IMR-90 (cell line): ENCODE measurements at regions not wholly inside any gene's neighbourhood (a gene's known extent, or its start where the extent isn't known, plus 50 kb on each side); places are given as distances from the start of the nearest gene placed in this dataset.

ENCODE experiments used
- ATAC-seq: fragments of 200-7000 bp; cut with Tn5 transposase; 2 replicates; pipeline ENCODE4 v1.9.1; 2020; ENCODE audit warnings: low read depth, mild to moderate bottlenecking, moderate library complexity
- BruUV-seq: library from RNA; stranded (reverse); fragments of 400-500 nt; replicated peaks from 2 replicates; lab custom pipeline; 2021; lab: Mats Ljungman, UMichigan
- CTCF ChIA-PET: fragments of 300-600 bp; formaldehyde crosslinking; extraction: SDS; loops from one replicate; lab custom pipeline; 2021; ENCODE audit warnings: antibody characterized with exemption; lab: Yijun Ruan, JAX
- POLR2A ChIA-PET: fragments of 300-600 bp; sonication (Branson Sonifier 250); formaldehyde crosslinking; loops from one replicate; lab custom pipeline; 2022; ENCODE audit warnings: antibody characterized with exemption; ENCODE audit not compliant: unreplicated experiment; lab: Charles Lee
- DNase-seq: peaks from one replicate; pipeline ENCODE4 v3.0.0; 2013
- H2AFZ ChIP-seq: replicated peaks from 2 replicates; pipeline ENCODE3; 2013; ENCODE audit warnings: low read length, mild to moderate bottlenecking; ENCODE audit not compliant: poor library complexity
- H2AK5ac ChIP-seq: 2 replicates; pipeline ENCODE4 v1.6.1; 2013; ENCODE audit warnings: low read depth, low read length, inconsistent platforms
- H2AK9ac ChIP-seq: replicated peaks from 2 replicates; pipeline ENCODE3; 2013; ENCODE audit warnings: mild to moderate bottlenecking, low read depth, low read length, moderate library complexity; ENCODE audit not compliant: poor library complexity
- H2BK120ac ChIP-seq: 2 replicates; pipeline ENCODE4 v1.6.1; 2013; ENCODE audit warnings: low read depth, low read length, inconsistent platforms
- H2BK15ac ChIP-seq: 3 replicates; pipeline ENCODE4 v1.6.1; 2013; ENCODE audit warnings: low read depth, low read length, inconsistent platforms
- H2BK20ac ChIP-seq: 2 replicates; pipeline ENCODE4 v1.6.1; 2013; ENCODE audit warnings: low read depth, mild to moderate bottlenecking, inconsistent platforms, low read length, moderate library complexity
- H2BK5ac ChIP-seq: 2 replicates; pipeline ENCODE4 v1.6.1; 2013; ENCODE audit warnings: mild to moderate bottlenecking, low read depth, low read length, inconsistent platforms; ENCODE audit not compliant: poor library complexity, severe bottlenecking
- H3K14ac ChIP-seq: replicated peaks from 2 replicates; pipeline ENCODE4 v1.6.1; 2013; ENCODE audit warnings: low read depth, low read length, inconsistent platforms
- H3K18ac ChIP-seq: 2 replicates; pipeline ENCODE4 v1.6.1; 2013; ENCODE audit warnings: low read depth, low read length, control low read depth
- H3K23ac ChIP-seq: 2 replicates; pipeline ENCODE4 v1.6.1; 2013; ENCODE audit warnings: low read depth, low read length, inconsistent platforms
- H3K27ac ChIP-seq: 2 replicates; pipeline ENCODE4 v1.5.1; 2013; ENCODE audit warnings: mild to moderate bottlenecking, control low read depth, low read length; ENCODE audit not compliant: insufficient read depth
- H3K27me3 ChIP-seq: 2 replicates; pipeline ENCODE4 v1.6.1; 2013; ENCODE audit warnings: low read length; ENCODE audit not compliant: control insufficient read depth, insufficient read depth
- H3K36me3 ChIP-seq: 2 replicates; pipeline ENCODE4 v1.6.1; 2013; ENCODE audit warnings: low read length, mixed read lengths; ENCODE audit not compliant: control insufficient read depth, insufficient read depth
- H3K4ac ChIP-seq: 2 replicates; pipeline ENCODE4 v1.6.1; 2013; ENCODE audit warnings: low read depth, low read length, inconsistent platforms
- H3K4me1 ChIP-seq: 2 replicates; pipeline ENCODE4 v1.6.1; 2013; ENCODE audit warnings: low read length, mixed read lengths; ENCODE audit not compliant: control insufficient read depth, insufficient read depth
- H3K4me2 ChIP-seq: 2 replicates; pipeline ENCODE4 v1.6.1; 2013; ENCODE audit warnings: low read depth, mild to moderate bottlenecking, control low read depth, low read length, moderate library complexity
- H3K4me3 ChIP-seq: 2 replicates; pipeline ENCODE4 v1.5.1; 2013; ENCODE audit warnings: low read depth, mild to moderate bottlenecking, control low read depth, low read length, moderate library complexity; ENCODE audit not compliant: insufficient read depth
- H3K56ac ChIP-seq: 2 replicates; pipeline ENCODE4 v1.6.1; 2013; ENCODE audit warnings: low read length, inconsistent platforms; ENCODE audit not compliant: insufficient read depth; ENCODE audit errors: extremely low read depth
- H3K79me1 ChIP-seq, 2 experiments: 2 replicates each; pipeline ENCODE4 v1.6.1; 2013; ENCODE audit warnings: low read length in 2 of 2, inconsistent platforms in 1 of 2, low read depth in 1 of 2
- H3K9ac ChIP-seq: 2 replicates; pipeline ENCODE4 v1.6.1; 2013; ENCODE audit warnings: low read depth, low read length, control low read depth
- H3K9me1 ChIP-seq: 2 replicates; pipeline ENCODE4 v1.6.1; 2013; ENCODE audit warnings: low read length, inconsistent platforms; ENCODE audit not compliant: insufficient read depth
- H3K9me3 ChIP-seq: 2 replicates; pipeline ENCODE4 v1.6.1; 2013; ENCODE audit warnings: low read length; ENCODE audit not compliant: control insufficient read depth, insufficient read depth
- H4K20me1 ChIP-seq: 2 replicates; pipeline ENCODE4 v1.6.1; 2013; ENCODE audit warnings: low read length, inconsistent platforms; ENCODE audit not compliant: insufficient read depth
- H4K5ac ChIP-seq: 2 replicates; pipeline ENCODE4 v1.6.1; 2013; ENCODE audit warnings: mild to moderate bottlenecking, low read depth, low read length, control low read depth
- H4K8ac ChIP-seq, 2 experiments: 2 replicates each; pipeline ENCODE4 v1.6.1; 2013; ENCODE audit warnings: low read depth in 2 of 2, low read length in 2 of 2, control low read depth in 1 of 2, inconsistent platforms in 1 of 2
- H4K91ac ChIP-seq: 2 replicates; pipeline ENCODE4 v1.6.1; 2013; ENCODE audit warnings: low read depth, low read length, inconsistent platforms; ENCODE audit not compliant: insufficient read depth
- BHLHE40 ChIP-seq: fragments of 150-350 bp; IDR thresholded peaks from 2 replicates; pipeline ENCODE4 v1.6.1; 2016; ENCODE audit warnings: mild to moderate bottlenecking, low read depth, low read length
- CEBPB ChIP-seq: IDR thresholded peaks from 2 replicates; pipeline ENCODE4 v1.6.1; 2012; ENCODE audit warnings: low read depth, low read length, improper control_type of control experiment
- CHD1 ChIP-seq: IDR thresholded peaks from 2 replicates; pipeline ENCODE4 v1.6.1; 2012; ENCODE audit warnings: low read depth, low read length, improper control_type of control experiment
- CTCF ChIP-seq: conservative IDR thresholded peaks from 2 replicates; pipeline ENCODE4 v1.5.1; 2012; ENCODE audit warnings: mild to moderate bottlenecking, low read depth, low read length, improper control_type of control experiment
- ELK1 ChIP-seq: fragments of 150-350 bp; IDR thresholded peaks from 2 replicates; pipeline ENCODE4 v1.6.1; 2016; ENCODE audit warnings: low read depth, mild to moderate bottlenecking, low read length, moderate library complexity, borderline replicate concordance
- FOS ChIP-seq: fragments of 150-350 bp; IDR thresholded peaks from 2 replicates; pipeline ENCODE4 v1.6.1; 2016; ENCODE audit warnings: low read depth, low read length
- MAFK ChIP-seq: IDR thresholded peaks from 2 replicates; pipeline ENCODE4 v1.6.1; 2012; ENCODE audit warnings: low read depth, low read length, improper control_type of control experiment
- MAZ ChIP-seq: IDR thresholded peaks from 2 replicates; pipeline ENCODE4 v1.6.1; 2012; ENCODE audit warnings: low read depth, mild to moderate bottlenecking, low read length, improper control_type of control experiment, moderate library complexity, borderline replicate concordance
- MXI1 ChIP-seq: IDR thresholded peaks from 2 replicates; pipeline ENCODE4 v1.6.1; 2012; ENCODE audit warnings: low read depth, mild to moderate bottlenecking, low read length, moderate library complexity, borderline replicate concordance
- NFE2L2 ChIP-seq: fragments of 150-350 bp; IDR thresholded peaks from 2 replicates; pipeline ENCODE4 v1.6.1; 2016; ENCODE audit warnings: low read depth, mild to moderate bottlenecking, low read length
- POLR2A ChIP-seq: IDR thresholded peaks from 2 replicates; pipeline ENCODE4 v1.6.1; 2012; ENCODE audit warnings: mild to moderate bottlenecking, low read depth, low read length
- RAD21 ChIP-seq: IDR thresholded peaks from 2 replicates; pipeline ENCODE4 v1.6.1; 2012; ENCODE audit warnings: low read length, improper control_type of control experiment
- RCOR1 ChIP-seq: IDR thresholded peaks from 2 replicates; pipeline ENCODE4 v1.6.1; 2012; ENCODE audit warnings: mild to moderate bottlenecking, low read length, improper control_type of control experiment; ENCODE audit not compliant: insufficient replicate concordance
- RFX5 ChIP-seq: IDR thresholded peaks from 2 replicates; pipeline ENCODE4 v1.8.0; 2012; ENCODE audit warnings: low read depth, mild to moderate bottlenecking, low read length, moderate library complexity
- SMC3 ChIP-seq: fragments of 150-350 bp; IDR thresholded peaks from 2 replicates; pipeline ENCODE4 v1.6.1; 2016; ENCODE audit warnings: low read depth, mild to moderate bottlenecking, antibody characterized with exemption, low read length, moderate library complexity
- USF2 ChIP-seq: fragments of 150-350 bp; IDR thresholded peaks from 2 replicates; pipeline ENCODE4 v1.6.1; 2017; ENCODE audit warnings: mild to moderate bottlenecking, antibody characterized with exemption, low read length, low read depth
- whole genome bisulfite sequencing, 2 experiments: methylation state at CpG; one replicate each; pipeline versions ENCODE4 v1.1.5 to v1.1.7; 2013; ENCODE audit warnings: missing lambda C conversion rate in 2 of 2; ENCODE audit not compliant: insufficient read length in 1 of 2; ENCODE audit errors: extremely low coverage in 2 of 2; 5-methylcytosine and 5-hydroxymethylcytosine counted together
- dilution Hi-C: fragments of 300-500 bp; cut with HindIII; formaldehyde crosslinking; loops from one replicate; pipeline ENCODE4 v1.14.3; 2018; ENCODE audit warnings: low sequenced_read_pairs; ENCODE audit not compliant: unreplicated experiment
- in situ Hi-C: fragments of 300-500 bp; cut with MboI; formaldehyde crosslinking; loops from 3 replicates; pipeline ENCODE4 v1.14.3; 2019; ENCODE audit warnings: low sequenced_read_pairs, inconsistent platforms, mixed read lengths
- intact Hi-C: fragments of 100-400 bp; cut with micrococcal nuclease; formaldehyde crosslinking; loops from 2 replicates; pipeline ENCODE4 v1.10.0; 2022

- H3K27me3 ChIP-seq, result no peaks in the 10 kb centered on the region
- dilution Hi-C loops (no loop called here), intact Hi-C loops (no loop called here), in situ Hi-C loops (no loop called here)
- H4K8ac ChIP-seq, result no peak overlapping the region
- no peak overlapping the region for H4K91ac ChIP-seq
- ATAC-seq, result no peak
- no peak overlapping the region for H2BK120ac ChIP-seq
- H3K36me3 ChIP-seq, result no peaks in the 10 kb centered on the region
- no CpG with 5 or more reads among the region's 1 CpG for WGBS, 2 experiments
- H2AK5ac ChIP-seq, result no peak overlapping the region
- no peak overlapping the region for H2BK15ac ChIP-seq
- H4K5ac ChIP-seq, result no peak overlapping the region
- no TSS peak for BruUV-seq
- ChIA-PET CTCF (no interaction called here), POLR2A (no interaction called here)
- H3K27ac ChIP-seq, result no peak overlapping the region
- no peak overlapping the region for H3K4me3 ChIP-seq
- H3K4me1 ChIP-seq, result no peaks in the 10 kb centered on the region
- no peak overlapping the region for H3K4ac ChIP-seq
- no peak overlapping the region for H2AFZ ChIP-seq
- no peak overlapping the region for H3K9ac ChIP-seq
- H3K14ac ChIP-seq, result no peak overlapping the region
- H3K18ac ChIP-seq, result no peak overlapping the region
- no peak overlapping the region for H3K4me2 ChIP-seq
- H3K56ac ChIP-seq, result no peak overlapping the region
- no peak for DNase-seq
- no peaks in the 10 kb centered on the region for H3K79me1 ChIP-seq
- no peak overlapping the region for H3K23ac ChIP-seq
- H2BK20ac ChIP-seq, result no peak overlapping the region
- no peak overlapping the region for H2AK9ac ChIP-seq
- H4K20me1 ChIP-seq, result no peaks in the 10 kb centered on the region
- H3K9me1 ChIP-seq, result no peaks in the 10 kb centered on the region
- TF ChIP-seq BHLHE40 (no peak), RFX5 (no peak), MAFK (no peak), FOS (no peak), RCOR1 (no peak), CTCF (no peak), USF2 (no peak), CHD1 (no peak), SMC3 (no peak), ELK1 (no peak), NFE2L2 (no peak), POLR2A (no peak), MAZ (no peak), CEBPB (no peak), MXI1 (no peak), RAD21 (no peak)
- no peak overlapping the region for H2BK5ac ChIP-seq
- H3K9me3 ChIP-seq, result no peaks in the 10 kb centered on the region
These were observed 109.2 kb downstream of the MTRR start for GRCh38 chr5:7978114-7978513.
